Fibroblast of villous mesenchyme (primary cell): ENCODE measurements at regions not wholly inside any gene's neighbourhood (a gene's known extent, or its start where the extent isn't known, plus 50 kb on each side); places are given as distances from the start of the nearest gene placed in this dataset.

Experiments
- DNase-seq: peaks from one replicate; pipeline ENCODE4 v3.0.0-alpha.2; 2010; ENCODE audit warnings: low read depth
- H3K4me3 ChIP-seq: 2 replicates; pipeline ENCODE4 v1.5.1; 2011; ENCODE audit warnings: low read depth, mild to moderate bottlenecking, low read length
- CTCF ChIP-seq: IDR thresholded peaks from 2 replicates; pipeline ENCODE4 v1.5.1; 2012; ENCODE audit warnings: low read depth, mild to moderate bottlenecking, low read length; ENCODE audit not compliant: insufficient read depth

- TF ChIP-seq CTCF: no peak
- no peak overlapping the region for H3K4me3 ChIP-seq
- DNase-seq: no peak
Observed at GRCh38 chr5:90287036-90287435, 122.5 kb downstream of the CETN3 start.

GRCh38 chr5:90285581-90285980, 124.0 kb downstream of the CETN3 start:
- TF ChIP-seq CTCF: no peak
- DNase-seq: no peak
- no peak overlapping the region for H3K4me3 ChIP-seq

- no peak for DNase-seq
- TF ChIP-seq CTCF: no peak
- no peak overlapping the region for H3K4me3 ChIP-seq
Observed at GRCh38 chr5:90284375-90284774, 125.2 kb downstream of the CETN3 start.

GRCh38 chr5:90279091-90279490, 130.5 kb downstream of the CETN3 start:
- TF ChIP-seq CTCF: no peak
- H3K4me3 ChIP-seq: no peak overlapping the region
- DNase-seq: no peak

- DNase-seq: no peak
- H3K4me3 ChIP-seq: no peak overlapping the region
- TF ChIP-seq CTCF: no peak
Observed at GRCh38 chr5:90274216-90274615, 135.3 kb downstream of the CETN3 start.

GRCh38 chr5:90267646-90268045, 141.9 kb downstream of the CETN3 start:
- no peak for DNase-seq
- no peak for TF ChIP-seq CTCF
- no peak overlapping the region for H3K4me3 ChIP-seq

- TF ChIP-seq CTCF: no peak
- no peak overlapping the region for H3K4me3 ChIP-seq
- DNase-seq: no peak
Observed at GRCh38 chr5:90265545-90265857, 144.1 kb downstream of the CETN3 start.
